ENCODE measurements at regions not wholly inside any gene's neighbourhood (a gene's known extent, or its start where the extent isn't known, plus 50 kb on each side); places are given as distances from the start of the nearest gene placed in this dataset.

- Histone ChIP-seq H3K36me3 (replicated peaks; ENCODE audit: low read depth, low read length) (no peaks in the 10 kb centered on the region), H3K4me3 (ENCODE audit: low read length) (no peak overlapping the region), H3K27me3 (ENCODE audit: low read depth, low read length) (no peaks in the 10 kb centered on the region), H3K79me2 (ENCODE audit: low read length) (no peaks in the 10 kb centered on the region), H3K9me3 (ENCODE audit: insufficient read depth, low read length) (no peaks in the 10 kb centered on the region), H2AFZ (ENCODE audit: low read depth, low read length) (no peak overlapping the region), H3K4me1 (ENCODE audit: low read length) (no peaks in the 10 kb centered on the region), H4K20me1 (ENCODE audit: insufficient read depth, low read length) (no peaks in the 10 kb centered on the region), H3K4me2 (ENCODE audit: low read length) (no peak overlapping the region), H3K27ac (ENCODE audit: low read length) (no peak overlapping the region), H3K9ac (ENCODE audit: low read length) (no peak overlapping the region)
- TF ChIP-seq, protein P1, sequence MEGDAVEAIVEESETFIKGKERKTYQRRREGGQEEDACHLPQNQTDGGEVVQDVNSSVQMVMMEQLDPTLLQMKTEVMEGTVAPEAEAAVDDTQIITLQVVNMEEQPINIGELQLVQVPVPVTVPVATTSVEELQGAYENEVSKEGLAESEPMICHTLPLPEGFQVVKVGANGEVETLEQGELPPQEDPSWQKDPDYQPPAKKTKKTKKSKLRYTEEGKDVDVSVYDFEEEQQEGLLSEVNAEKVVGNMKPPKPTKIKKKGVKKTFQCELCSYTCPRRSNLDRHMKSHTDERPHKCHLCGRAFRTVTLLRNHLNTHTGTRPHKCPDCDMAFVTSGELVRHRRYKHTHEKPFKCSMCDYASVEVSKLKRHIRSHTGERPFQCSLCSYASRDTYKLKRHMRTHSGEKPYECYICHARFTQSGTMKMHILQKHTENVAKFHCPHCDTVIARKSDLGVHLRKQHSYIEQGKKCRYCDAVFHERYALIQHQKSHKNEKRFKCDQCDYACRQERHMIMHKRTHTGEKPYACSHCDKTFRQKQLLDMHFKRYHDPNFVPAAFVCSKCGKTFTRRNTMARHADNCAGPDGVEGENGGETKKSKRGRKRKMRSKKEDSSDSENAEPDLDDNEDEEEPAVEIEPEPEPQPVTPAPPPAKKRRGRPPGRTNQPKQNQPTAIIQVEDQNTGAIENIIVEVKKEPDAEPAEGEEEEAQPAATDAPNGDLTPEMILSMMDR (IDR thresholded peaks at IDR 0.05; ENCODE audit: low read depth, low read length) = no peak
- no peak for TF ChIP-seq EZH2phosphoT487 (IDR thresholded peaks at IDR 0.05; ENCODE audit: low read depth)
These were observed 481.9 kb downstream of the C6orf118 start for GRCh38 chr6:164827537-164827936.

DNA sequence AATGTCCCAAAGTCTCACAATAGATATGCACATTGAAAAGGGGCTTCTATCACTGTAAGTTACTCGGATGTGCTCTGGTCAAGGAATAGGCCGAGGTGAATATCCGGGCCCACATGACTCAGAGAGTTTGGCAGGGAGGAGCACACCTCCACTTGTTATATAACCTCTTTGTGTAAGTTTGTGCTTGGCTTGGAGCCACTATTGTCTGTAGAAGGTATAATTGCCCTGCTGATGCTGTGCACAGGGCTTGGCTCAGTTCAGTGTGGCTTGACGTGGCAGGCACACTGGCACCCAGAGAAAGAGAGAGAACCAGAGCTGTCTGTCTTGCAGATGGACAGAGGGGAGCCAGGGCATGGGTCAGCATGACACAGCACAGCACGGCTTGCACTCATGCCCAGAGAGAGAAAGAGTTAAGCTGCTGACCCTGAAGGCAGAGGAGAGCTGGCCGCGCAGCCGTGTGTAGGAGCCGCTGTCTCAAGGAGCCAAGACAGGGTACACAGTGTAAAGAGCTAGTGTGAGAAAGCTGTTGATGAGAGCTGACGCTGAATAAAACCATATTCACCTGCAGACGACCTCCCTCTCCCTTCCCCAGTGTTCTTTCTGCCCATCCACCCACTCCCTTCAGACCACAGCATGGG, 482.5 kb downstream of the C6orf118 start:
- Histone ChIP-seq H3K27me3 (ENCODE audit: low read depth, low read length) (no peaks in the 10 kb centered on the region), H3K79me2 (ENCODE audit: low read length) (no peaks in the 10 kb centered on the region), H3K36me3 (replicated peaks; ENCODE audit: low read depth, low read length) (no peaks in the 10 kb centered on the region), H2AFZ (ENCODE audit: low read depth, low read length) (no peak overlapping the region), H3K4me1 (ENCODE audit: low read length) (no peaks in the 10 kb centered on the region), H3K4me3 (ENCODE audit: low read length) (no peak overlapping the region), H3K9me3 (ENCODE audit: insufficient read depth, low read length) (no peaks in the 10 kb centered on the region), H4K20me1 (ENCODE audit: insufficient read depth, low read length) (no peaks in the 10 kb centered on the region), H3K27ac (ENCODE audit: low read length) (no peak overlapping the region), H3K9ac (ENCODE audit: low read length) (no peak overlapping the region), H3K4me2 (ENCODE audit: low read length) (no peak overlapping the region)
- TF ChIP-seq, protein P1 (IDR thresholded peaks at IDR 0.05; ENCODE audit: low read depth, low read length) = no peak
- no peak for TF ChIP-seq EZH2phosphoT487 (IDR thresholded peaks at IDR 0.05; ENCODE audit: low read depth)

GRCh38 chr6:164825386-164825785, 484.0 kb downstream of the C6orf118 start:
- Histone ChIP-seq H3K9me3 (ENCODE audit: insufficient read depth, low read length) (no peaks in the 10 kb centered on the region), H3K27me3 (ENCODE audit: low read depth, low read length) (no peaks in the 10 kb centered on the region), H3K4me3 (ENCODE audit: low read length) (no peak overlapping the region), H3K27ac (ENCODE audit: low read length) (no peak overlapping the region), H4K20me1 (ENCODE audit: insufficient read depth, low read length) (no peaks in the 10 kb centered on the region), H2AFZ (ENCODE audit: low read depth, low read length) (no peak overlapping the region), H3K9ac (ENCODE audit: low read length) (no peak overlapping the region), H3K36me3 (replicated peaks; ENCODE audit: low read depth, low read length) (no peaks in the 10 kb centered on the region), H3K79me2 (ENCODE audit: low read length) (no peaks in the 10 kb centered on the region), H3K4me2 (ENCODE audit: low read length) (no peak overlapping the region), H3K4me1 (ENCODE audit: low read length) (no peaks in the 10 kb centered on the region)
- TF ChIP-seq, protein P1 (IDR thresholded peaks at IDR 0.05; ENCODE audit: low read depth, low read length) = no peak
- no peak for TF ChIP-seq EZH2phosphoT487 (IDR thresholded peaks at IDR 0.05; ENCODE audit: low read depth)

GRCh38 chr6:164817662-164818061, 491.7 kb downstream of the C6orf118 start:
- TF ChIP-seq EZH2phosphoT487 (IDR thresholded peaks at IDR 0.05; ENCODE audit: low read depth) = no peak
- TF ChIP-seq, protein P1 (IDR thresholded peaks at IDR 0.05; ENCODE audit: low read depth, low read length) = no peak
- Histone ChIP-seq H3K4me3 (ENCODE audit: low read length) (no peak overlapping the region), H3K4me1 (ENCODE audit: low read length) (no peaks in the 10 kb centered on the region)

More at GRCh38 chr6:164817662-164818061, 491.7 kb downstream of the C6orf118 start:
- H3K27me3 ChIP-seq (ENCODE audit: low read depth, low read length) = no peaks in the 10 kb centered on the region
- H3K4me2 ChIP-seq (ENCODE audit: low read length) = no peak overlapping the region
- no peaks in the 10 kb centered on the region for H4K20me1 ChIP-seq (ENCODE audit: insufficient read depth, low read length)
- H3K79me2 ChIP-seq (ENCODE audit: low read length) = no peaks in the 10 kb centered on the region
- H3K9me3 ChIP-seq (ENCODE audit: insufficient read depth, low read length) = no peaks in the 10 kb centered on the region
- H3K27ac ChIP-seq (ENCODE audit: low read length) = no peak overlapping the region
- H3K9ac ChIP-seq (ENCODE audit: low read length) = no peak overlapping the region
- no peaks in the 10 kb centered on the region for H3K36me3 ChIP-seq (replicated peaks; ENCODE audit: low read depth, low read length)
- no peak overlapping the region for H2AFZ ChIP-seq (ENCODE audit: low read depth, low read length)
